HG03196 (cell line): ENCODE measurements at regions not wholly inside any gene's neighbourhood (a gene's known extent, or its start where the extent isn't known, plus 50 kb on each side); places are given as distances from the start of the nearest gene placed in this dataset.

Experiments used
- ATAC-seq: cut with Tn5 transposase; IDR thresholded peaks from one replicate; pipeline ENCODE4 v1.9.1; 2021; ENCODE audit not compliant: unreplicated experiment

GRCh38 chr2:180174580-180174979, 167.5 kb upstream of the CWC22 start:
- ATAC-seq = no peak

DNA sequence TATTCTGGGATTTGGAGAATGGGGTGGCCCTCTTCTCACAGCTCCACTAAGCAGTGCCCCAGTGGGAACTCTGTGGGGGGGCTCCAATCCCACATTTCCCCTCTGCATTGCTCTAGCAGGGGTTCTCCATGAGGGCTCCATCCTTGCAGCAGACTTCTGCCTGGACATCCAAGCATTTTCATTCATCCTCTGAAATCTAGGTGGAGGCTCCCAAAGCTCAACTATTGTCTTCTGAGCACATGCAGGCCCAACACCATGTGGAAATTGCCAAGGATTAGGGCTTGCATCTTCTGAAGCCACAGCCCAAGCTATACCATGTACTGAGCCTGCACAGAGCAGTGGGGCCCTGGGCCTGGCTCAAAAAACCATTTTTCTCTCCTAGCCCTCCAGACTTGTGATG, 162.4 kb upstream of the CWC22 start:
- no peak for ATAC-seq

- no peak for ATAC-seq
These were observed 154.3 kb upstream of the CWC22 start for GRCh38 chr2:180161415-180161814.

GRCh38 chr2:180159921-180160320, 152.8 kb upstream of the CWC22 start:
- no peak for ATAC-seq

GRCh38 chr2:180158961-180159360, 151.9 kb upstream of the CWC22 start:
- ATAC-seq = no peak

DNA sequence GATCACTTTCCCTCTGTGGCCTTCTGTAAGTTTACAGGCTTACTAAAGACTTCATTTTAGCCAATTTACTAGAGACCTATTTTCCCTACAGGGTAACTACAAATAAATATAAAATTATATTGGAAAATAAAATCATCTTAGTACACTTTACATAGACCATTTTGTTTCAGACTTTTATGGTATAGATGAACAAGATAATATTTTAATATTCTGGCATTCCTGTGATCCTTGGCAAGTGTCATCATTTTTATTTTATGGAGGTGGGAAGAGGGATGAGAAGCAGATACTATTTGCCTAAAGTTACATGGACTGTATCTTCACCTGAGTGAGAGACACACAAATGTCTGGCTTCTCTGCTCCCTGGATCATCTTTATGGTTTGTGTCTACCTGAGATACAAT, 149.6 kb upstream of the CWC22 start:
- ATAC-seq = no peak

DNA sequence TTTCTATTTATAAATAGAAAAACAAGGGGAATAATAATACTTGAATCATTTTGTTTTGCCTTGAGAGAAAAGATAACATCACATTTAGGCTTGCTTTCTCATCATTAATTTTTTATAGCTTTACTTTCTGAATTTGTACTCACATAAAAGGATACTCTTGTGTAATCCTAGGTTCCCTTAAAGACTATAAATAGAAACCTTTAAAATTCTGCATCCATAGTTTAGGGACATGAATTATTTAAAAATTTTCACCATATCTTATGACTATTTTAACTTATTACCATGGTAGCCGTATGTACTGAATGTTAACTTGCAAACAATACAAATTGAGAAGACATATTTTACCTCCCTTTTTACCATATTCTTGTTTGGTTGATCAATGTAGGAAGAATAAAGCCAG, 143.5 kb upstream of the CWC22 start:
- no peak for ATAC-seq

DNA sequence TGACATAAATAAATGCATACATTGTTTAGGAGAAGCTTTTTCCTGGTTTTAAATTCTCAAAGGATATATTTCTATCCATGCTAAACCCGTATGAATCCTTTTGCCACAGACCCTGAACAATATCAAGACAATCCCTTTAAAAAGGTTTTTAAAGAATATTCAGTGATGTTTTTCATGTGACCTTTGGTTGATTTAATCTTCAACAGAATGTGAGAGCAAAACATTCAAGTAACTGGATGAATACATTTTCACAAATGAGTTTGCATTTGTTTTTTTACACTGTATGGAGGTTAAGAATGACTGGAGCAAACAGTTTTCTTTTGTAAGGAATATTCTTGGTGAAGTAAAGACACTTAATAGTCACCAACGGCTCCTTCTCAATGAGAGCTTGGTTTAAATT, 139.4 kb upstream of the CWC22 start:
- ATAC-seq = no peak

DNA sequence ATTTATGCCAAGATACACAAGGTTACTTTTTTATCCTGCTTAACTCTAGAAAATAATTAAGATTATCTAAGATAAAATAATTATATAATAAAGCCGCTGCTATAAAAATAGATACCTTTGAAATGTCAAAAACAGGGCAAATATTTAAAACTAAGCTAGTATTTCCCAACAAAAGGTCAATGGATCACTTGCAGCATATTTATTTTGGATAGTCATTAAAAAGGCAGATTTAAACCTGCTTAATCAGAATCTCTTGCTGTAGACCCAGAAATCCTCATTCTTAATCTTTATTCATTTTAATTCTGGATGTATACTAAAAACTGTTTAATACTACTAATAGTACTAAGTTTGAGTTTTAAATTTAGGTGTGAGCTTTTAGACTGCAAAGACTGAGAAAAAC, 139.0 kb upstream of the CWC22 start:
- ATAC-seq = no peak

DNA sequence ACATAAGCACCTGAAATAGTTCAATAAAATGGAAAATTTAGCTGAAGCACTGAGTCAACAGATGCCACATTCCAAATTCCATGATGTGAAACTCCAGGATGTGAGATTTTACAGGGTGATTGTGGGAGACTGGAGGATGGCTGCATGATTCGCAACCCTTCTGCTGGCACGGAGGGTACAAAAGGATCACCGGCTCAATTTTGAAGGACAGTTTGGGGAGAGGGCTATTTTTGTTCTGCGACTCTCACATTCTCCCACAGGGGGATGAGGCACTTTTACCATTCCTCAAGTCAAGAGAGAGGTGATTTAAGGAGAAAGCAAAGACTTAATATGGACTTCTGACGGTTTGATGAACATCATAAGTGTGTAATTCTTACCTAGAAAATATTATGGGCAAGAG, 138.1 kb upstream of the CWC22 start:
- no peak for ATAC-seq

DNA sequence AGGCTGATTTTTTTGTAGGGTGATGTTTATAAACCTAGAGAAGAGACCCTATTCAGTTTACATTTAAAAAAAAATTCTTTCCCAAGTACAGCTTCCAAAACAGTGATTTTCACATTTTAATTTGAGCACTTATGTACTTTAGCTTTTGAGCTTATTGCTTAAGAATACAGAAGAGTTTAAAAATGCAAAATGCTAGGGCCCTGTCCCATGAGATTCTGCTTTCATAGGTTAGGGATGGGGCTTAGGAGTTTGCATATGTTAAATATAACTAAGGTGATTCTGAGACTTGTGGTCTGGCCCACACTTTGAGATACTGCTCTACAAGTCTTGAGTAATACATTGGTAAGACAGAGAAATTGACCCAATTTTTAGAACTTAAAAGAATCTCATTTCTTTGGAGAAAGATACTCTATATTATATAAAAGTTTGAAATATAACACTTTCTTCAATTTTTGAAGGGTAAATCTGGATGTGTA, 137.3 kb upstream of the CWC22 start:
- ATAC-seq = no peak

DNA sequence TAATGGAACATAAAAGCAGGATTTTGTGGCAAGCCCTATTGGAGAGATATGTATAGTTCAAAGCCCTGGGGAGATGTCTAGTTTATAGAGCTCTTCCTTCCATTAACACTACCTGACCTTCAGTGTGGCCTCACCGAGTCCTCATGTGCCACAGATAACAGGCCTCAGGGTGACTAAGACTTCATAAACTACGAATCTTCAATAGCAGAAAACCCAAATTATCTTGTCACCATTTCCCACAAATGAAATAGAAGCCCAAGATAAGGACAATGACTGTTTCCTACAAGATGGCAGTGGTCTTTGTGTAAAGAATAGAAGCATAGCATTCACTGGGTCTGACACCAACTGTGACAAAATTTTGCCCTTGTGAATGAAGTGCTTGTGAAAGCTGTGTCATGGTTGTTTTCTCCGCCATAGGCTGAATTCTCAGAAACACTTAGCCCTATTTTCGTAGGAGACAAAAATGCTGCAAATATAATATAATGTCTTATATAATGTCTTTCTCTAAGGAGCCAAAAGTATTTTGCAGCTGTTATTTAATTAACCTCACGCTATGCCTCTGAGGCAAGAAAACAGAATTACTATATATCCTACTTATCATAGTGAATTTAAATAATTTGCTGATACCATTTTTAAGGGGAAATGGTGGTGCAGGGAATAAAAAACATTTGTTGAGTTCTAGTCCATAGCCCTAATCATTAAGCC, 136.7 kb upstream of the CWC22 start:
- no peak for ATAC-seq

GRCh38 chr2:180141600-180141999, 134.5 kb upstream of the CWC22 start:
- no peak for ATAC-seq

GRCh38 chr2:180133736-180134135, 126.6 kb upstream of the CWC22 start:
- ATAC-seq = no peak

- ATAC-seq = no peak
These were observed 123.3 kb upstream of the CWC22 start for GRCh38 chr2:180130403-180130802.

- no peak for ATAC-seq
These were observed 121.8 kb upstream of the CWC22 start for GRCh38 chr2:180128861-180129260.

- peak; percentile 71 for ATAC-seq
These were observed 118.3 kb upstream of the CWC22 start for GRCh38 chr2:180125245-180125962.

DNA sequence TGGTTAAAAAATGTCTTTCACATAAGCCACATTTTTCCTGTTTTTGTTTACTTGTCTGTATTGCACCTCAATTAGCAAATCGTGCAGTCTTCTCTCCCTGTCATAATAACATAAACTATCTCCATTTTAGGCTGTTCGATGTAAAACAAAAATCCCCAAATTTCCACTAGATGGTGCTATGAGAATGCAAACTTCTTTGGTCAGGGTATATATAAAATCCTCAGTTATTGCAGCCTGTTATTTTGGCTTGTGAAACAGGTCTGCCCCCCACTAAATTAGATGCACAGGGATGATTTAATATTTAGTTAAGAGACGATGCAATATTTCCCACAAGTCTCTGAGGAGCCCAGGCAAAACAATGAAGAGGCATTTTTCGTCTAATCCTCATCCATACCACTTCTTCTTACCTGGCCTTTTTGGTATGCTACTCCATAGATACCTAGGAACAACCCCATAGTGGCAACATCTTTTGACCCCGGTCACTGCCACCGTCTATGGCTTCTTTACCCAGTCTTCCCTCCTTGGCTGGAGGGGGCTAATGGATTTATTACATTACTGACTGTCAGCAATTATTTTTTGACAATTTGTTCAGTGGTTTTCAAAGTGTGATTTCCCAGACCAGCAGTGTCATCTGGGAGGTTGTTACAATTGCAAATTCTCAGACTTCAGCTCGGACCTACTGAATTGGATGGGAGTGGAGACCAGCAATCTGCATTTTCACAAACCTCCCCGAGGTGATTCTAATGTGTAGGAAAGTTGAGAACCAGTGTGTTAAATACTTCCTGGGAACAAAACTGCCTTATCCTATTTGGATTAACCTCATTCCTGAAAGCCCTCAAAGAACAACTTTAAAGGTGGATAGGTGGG, 117.4 kb upstream of the CWC22 start:
- peak; percentile 62 for ATAC-seq

DNA sequence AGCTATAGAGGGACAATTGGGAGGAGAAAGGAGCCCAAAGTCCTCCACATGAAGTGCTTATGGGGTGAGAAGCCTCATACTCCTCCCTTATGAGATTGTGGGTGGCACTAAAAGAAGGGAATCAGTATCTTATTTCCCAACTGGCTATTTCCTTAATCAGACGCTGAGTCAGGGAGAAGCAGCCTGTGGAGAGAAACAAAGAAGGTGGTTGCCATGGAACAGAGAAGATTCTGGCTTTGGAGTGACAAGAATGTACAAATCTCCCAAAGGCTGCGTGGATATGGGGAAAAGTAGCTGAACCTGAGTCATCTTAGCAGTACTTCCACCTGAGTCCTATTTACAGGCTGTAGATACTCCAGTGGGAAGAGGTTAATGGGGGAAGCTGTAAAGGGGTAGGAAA, 115.8 kb upstream of the CWC22 start:
- ATAC-seq = no peak

DNA sequence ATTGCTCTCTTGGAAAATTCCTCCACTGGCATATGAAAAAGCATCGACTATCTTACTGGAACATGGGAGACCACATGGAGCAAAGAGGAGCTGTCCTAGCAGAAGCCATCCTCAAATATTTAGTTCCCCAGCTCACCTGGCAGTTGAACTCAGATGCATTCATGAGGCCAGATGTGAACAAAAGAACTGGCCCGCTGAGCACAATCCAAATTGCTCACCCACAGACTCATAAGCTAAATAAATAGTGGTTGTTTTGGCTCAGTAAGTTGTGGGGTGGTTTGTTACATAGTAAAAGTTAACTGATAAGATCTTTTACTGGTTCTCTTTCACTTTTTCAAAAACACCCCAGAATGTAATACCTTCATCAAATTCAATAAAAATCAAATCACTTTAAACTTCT, 108.6 kb upstream of the CWC22 start:
- ATAC-seq = no peak

DNA sequence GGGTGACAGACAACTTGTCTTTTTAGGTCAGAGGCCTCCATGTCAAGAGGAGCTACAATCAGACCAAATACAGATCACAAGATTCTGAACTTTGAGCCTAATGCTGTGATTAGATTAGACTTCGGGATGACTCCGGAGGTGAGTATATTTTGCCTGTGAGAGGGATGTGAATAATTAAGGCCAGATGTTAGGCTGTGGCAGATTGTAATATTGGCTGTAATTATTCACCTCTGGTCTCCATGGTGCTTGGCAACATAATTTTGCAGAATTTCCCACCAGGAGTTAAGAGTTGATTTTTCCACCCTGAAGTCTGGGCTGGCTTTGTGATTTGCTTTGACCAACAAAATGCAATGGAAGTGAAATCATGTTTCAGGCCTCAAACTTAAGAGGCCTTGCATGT, 108.2 kb upstream of the CWC22 start:
- no peak for ATAC-seq

DNA sequence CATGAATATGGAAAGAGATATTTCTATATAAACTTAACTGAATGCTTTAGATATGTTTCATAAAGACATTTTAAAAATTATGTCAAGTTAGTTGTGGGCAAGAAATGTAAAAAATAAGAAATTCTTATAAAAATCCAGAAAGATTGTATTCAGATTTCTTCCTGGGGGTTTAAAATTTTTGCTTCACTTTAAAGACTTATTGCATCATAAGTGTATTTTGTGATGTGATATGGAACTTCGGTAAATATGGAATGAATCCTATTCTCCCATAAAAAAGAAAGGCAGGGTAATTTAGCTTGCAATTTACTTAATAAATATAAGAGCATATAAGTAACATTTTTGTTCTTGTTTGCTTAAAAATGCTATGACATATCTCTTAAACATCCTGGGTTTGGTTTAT, 104.8 kb upstream of the CWC22 start:
- ATAC-seq = no peak
